ENCODE measurements at regions not wholly inside any gene's neighbourhood (a gene's known extent, or its start where the extent isn't known, plus 50 kb on each side); places are given as distances from the start of the nearest gene placed in this dataset.
"Not testable (repeated sequence)": the region's sequence is repeated elsewhere in the genome, so short reads cannot be mapped to it uniquely, and the experiment has no call there.

DNA sequence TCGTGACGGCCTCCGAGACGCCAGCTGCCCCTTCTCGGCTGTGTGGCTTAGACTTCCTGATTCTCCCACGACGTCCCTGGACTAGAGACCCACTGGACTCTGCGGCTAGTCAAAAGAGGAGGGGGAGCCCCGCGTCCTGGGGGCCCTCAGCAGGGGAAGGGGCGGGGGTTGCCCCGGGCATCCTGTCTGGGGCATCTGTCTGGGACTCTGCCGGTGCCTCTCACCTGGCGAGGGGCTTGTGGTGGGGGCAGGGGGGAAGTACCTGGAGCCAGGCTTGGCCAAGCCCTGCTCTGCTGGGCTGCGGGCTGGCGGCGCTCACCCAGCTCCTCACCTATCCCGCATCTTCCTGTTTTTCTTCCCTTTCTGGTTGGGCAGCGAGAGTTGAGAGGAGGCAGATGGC, 57.2 kb upstream of the KRTAP5-11 start:
- TF ChIP-seq, protein P1, sequence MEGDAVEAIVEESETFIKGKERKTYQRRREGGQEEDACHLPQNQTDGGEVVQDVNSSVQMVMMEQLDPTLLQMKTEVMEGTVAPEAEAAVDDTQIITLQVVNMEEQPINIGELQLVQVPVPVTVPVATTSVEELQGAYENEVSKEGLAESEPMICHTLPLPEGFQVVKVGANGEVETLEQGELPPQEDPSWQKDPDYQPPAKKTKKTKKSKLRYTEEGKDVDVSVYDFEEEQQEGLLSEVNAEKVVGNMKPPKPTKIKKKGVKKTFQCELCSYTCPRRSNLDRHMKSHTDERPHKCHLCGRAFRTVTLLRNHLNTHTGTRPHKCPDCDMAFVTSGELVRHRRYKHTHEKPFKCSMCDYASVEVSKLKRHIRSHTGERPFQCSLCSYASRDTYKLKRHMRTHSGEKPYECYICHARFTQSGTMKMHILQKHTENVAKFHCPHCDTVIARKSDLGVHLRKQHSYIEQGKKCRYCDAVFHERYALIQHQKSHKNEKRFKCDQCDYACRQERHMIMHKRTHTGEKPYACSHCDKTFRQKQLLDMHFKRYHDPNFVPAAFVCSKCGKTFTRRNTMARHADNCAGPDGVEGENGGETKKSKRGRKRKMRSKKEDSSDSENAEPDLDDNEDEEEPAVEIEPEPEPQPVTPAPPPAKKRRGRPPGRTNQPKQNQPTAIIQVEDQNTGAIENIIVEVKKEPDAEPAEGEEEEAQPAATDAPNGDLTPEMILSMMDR (IDR thresholded peaks at IDR 0.05), result not testable (repeated sequence)
- not testable (repeated sequence) for TF ChIP-seq POLR2A (IDR thresholded peaks at IDR 0.05)

Measured in esophagus squamous epithelium (tissue), 4 donors.